Testis (tissue), 2 donors: ENCODE measurements at regions not wholly inside any gene's neighbourhood (a gene's known extent, or its start where the extent isn't known, plus 50 kb on each side); places are given as distances from the start of the nearest gene placed in this dataset.

Experiments
- CTCF ChIP-seq, 3 experiments: fragments of 450-650 bp in 2 of 3; fragments of 200-600 bp in 1 of 3; sonication (generic) in 1 of 3; IDR thresholded peaks; one replicate each; pipeline ENCODE4 v1.5.1; 2016 to 2019; ENCODE audit warnings: antibody characterized with exemption in 3 of 3, mild to moderate bottlenecking in 2 of 3, moderate library complexity in 1 of 3
- POLR2A ChIP-seq: fragments of 450-650 bp; IDR thresholded peaks from one replicate; pipeline ENCODE4 v1.6.1; 2017; ENCODE audit warnings: antibody characterized with exemption, mild to moderate bottlenecking, moderate library complexity

- no peak for TF ChIP-seq POLR2A
- no peak for TF ChIP-seq CTCF (IDR thresholded peaks at IDR 0.05)
Observed at GRCh38 chr7:33766405-33766804, 138.9 kb upstream of the BMPER start.
